Ascending aorta (tissue), 2 donors: ENCODE measurements at regions not wholly inside any gene's neighbourhood (a gene's known extent, or its start where the extent isn't known, plus 50 kb on each side); places are given as distances from the start of the nearest gene placed in this dataset.

Experiments used
- DNase-seq, 2 donors: peaks; one replicate each; pipeline ENCODE4 v3.0.0-alpha.2; 2019; ENCODE audit warnings: low spot score in 2 of 2
- H3K27ac ChIP-seq, 2 donors: fragments of 200-600 bp; sonication (generic); one replicate each; pipeline ENCODE4 v1.5.1; 2016 to 2017; ENCODE audit warnings: mild to moderate bottlenecking in 1 of 2
- H3K27me3 ChIP-seq: fragments of 200-600 bp; sonication (generic); one replicate; pipeline ENCODE4 v1.5.1; 2017
- H3K36me3 ChIP-seq, 2 donors: fragments of 200-600 bp; sonication (generic); one replicate each; pipeline ENCODE4 v1.5.1; 2016
- H3K4me1 ChIP-seq, 2 donors: fragments of 200-600 bp; sonication (generic); one replicate each; pipeline ENCODE4 v1.5.1; 2016 to 2017; ENCODE audit warnings: mild to moderate bottlenecking in 1 of 2
- H3K4me3 ChIP-seq, 2 donors: fragments of 200-600 bp; sonication (generic); one replicate each; pipeline ENCODE4 v1.5.1; 2016 to 2017; ENCODE audit warnings: mild to moderate bottlenecking in 1 of 2
- H3K9me3 ChIP-seq, 2 donors: fragments of 200-600 bp; sonication (generic); one replicate each; pipeline ENCODE4 v1.5.1; 2016
- CTCF ChIP-seq, 3 experiments: fragments of 200-600 bp in 2 of 3; fragments of 450-650 bp in 1 of 3; sonication (generic) in 2 of 3; IDR thresholded peaks; one replicate each; pipeline ENCODE4 v1.5.1; 2016 to 2019; ENCODE audit warnings: antibody characterized with exemption in 3 of 3, mild to moderate bottlenecking in 1 of 3, moderate library complexity in 1 of 3
- intact Hi-C: fragments of 100-400 bp; cut with DNase I; formaldehyde crosslinking; loops from one replicate; pipeline ENCODE4 v1.15.1; 2023

GRCh38 chr13:31937436-31937835, 94.1 kb upstream of the FRY start:
- intact Hi-C loops, result no loop called here
- no peak for DNase-seq
- Histone ChIP-seq H3K36me3 (no peaks in the 10 kb centered on the region), H3K27me3 (no peaks in the 10 kb centered on the region), H3K27ac (no peak overlapping the region), H3K9me3 (no peaks in the 10 kb centered on the region), H3K4me1 (no peaks in the 10 kb centered on the region), H3K4me3 (no peak overlapping the region)
- no peak for TF ChIP-seq CTCF (IDR thresholded peaks at IDR 0.05)

- H3K27ac ChIP-seq, result no peak overlapping the region
- intact Hi-C loops, result no loop called here
- H3K4me1 ChIP-seq, result peaks cover 0 to 2% of the 10 kb centered on the region in 2 donors
- H3K9me3 ChIP-seq, result no peaks in the 10 kb centered on the region
- no peaks in the 10 kb centered on the region for H3K27me3 ChIP-seq
- no peak for DNase-seq
- H3K4me3 ChIP-seq, result no peak overlapping the region
- H3K36me3 ChIP-seq, result no peaks in the 10 kb centered on the region
- TF ChIP-seq CTCF (IDR thresholded peaks at IDR 0.05), result no peak
Measured at GRCh38 chr13:31940076-31940475, 91.5 kb upstream of the FRY start.

- intact Hi-C loops, result no loop called here
- Histone ChIP-seq H3K36me3 (no peaks in the 10 kb centered on the region), H3K27ac (no peak overlapping the region), H3K4me1 (peaks cover 0 to 4% of the 10 kb centered on the region in 2 donors), H3K27me3 (no peaks in the 10 kb centered on the region), H3K4me3 (no peak overlapping the region), H3K9me3 (no peaks in the 10 kb centered on the region)
- DNase-seq, result no peak
- no peak for TF ChIP-seq CTCF (IDR thresholded peaks at IDR 0.05)
Measured at GRCh38 chr13:31943591-31943990, 88.0 kb upstream of the FRY start.

GRCh38 chr13:31944262-31945160, 87.1 kb upstream of the FRY start:
- TF ChIP-seq CTCF (IDR thresholded peaks at IDR 0.05), result no peak
- H3K36me3 ChIP-seq, result peaks cover 4% of the 10 kb centered on the region in 2 donors
- no peak overlapping the region for H3K4me3 ChIP-seq
- no peak for DNase-seq
- H3K27me3 ChIP-seq, result no peaks in the 10 kb centered on the region
- no peaks in the 10 kb centered on the region for H3K9me3 ChIP-seq
- intact Hi-C loops, result no loop called here
- H3K4me1 ChIP-seq, result peaks cover 0 to 4% of the 10 kb centered on the region in 2 donors
- peak overlapping the region in 1 of 2 donors; percentile 34 for H3K27ac ChIP-seq

- no peak for TF ChIP-seq CTCF (IDR thresholded peaks at IDR 0.05)
- no peaks in the 10 kb centered on the region for H3K9me3 ChIP-seq
- no peaks in the 10 kb centered on the region for H3K27me3 ChIP-seq
- DNase-seq, result peak; percentile 23 to 80
- peak overlapping the region in 1 of 2 donors; percentile 34 for H3K27ac ChIP-seq
- H3K4me1 ChIP-seq, result peaks cover 0 to 4% of the 10 kb centered on the region in 2 donors
- H3K4me3 ChIP-seq, result no peak overlapping the region
- H3K36me3 ChIP-seq, result peaks cover 4% of the 10 kb centered on the region in 2 donors
- intact Hi-C loops, result no loop called here
Measured at GRCh38 chr13:31945202-31945961, 86.2 kb upstream of the FRY start.
